Astrocyte (in vitro differentiated cells and primary cell): ENCODE measurements at regions not wholly inside any gene's neighbourhood (a gene's known extent, or its start where the extent isn't known, plus 50 kb on each side); places are given as distances from the start of the nearest gene placed in this dataset.

ENCODE experiments used
- DNase-seq: peaks from one replicate; pipeline ENCODE4 v3.0.0-alpha.2; 2010; ENCODE audit warnings: low read depth
- FAIRE-seq: peaks from 2 replicates; lab custom pipeline; 2011; peaks lifted over from hg19 to GRCh38; lab: Jason Lieb, UNC
- H2AFZ ChIP-seq: 2 replicates; pipeline ENCODE4 v1.6.0; 2012; ENCODE audit warnings: low read depth, low read length, inconsistent platforms
- H3K27ac ChIP-seq: 2 replicates; pipeline ENCODE4 v1.5.1; 2011; ENCODE audit warnings: low read depth, low read length, inconsistent platforms
- H3K27me3 ChIP-seq: 2 replicates; pipeline ENCODE4 v1.6.0; 2011; ENCODE audit warnings: low read length, inconsistent platforms; ENCODE audit not compliant: insufficient read depth
- H3K36me3 ChIP-seq: 2 replicates; pipeline ENCODE4 v1.5.1; 2011; ENCODE audit warnings: low read length, inconsistent platforms; ENCODE audit not compliant: insufficient read depth
- H3K4me1 ChIP-seq: 2 replicates; pipeline ENCODE4 v1.5.1; 2011; ENCODE audit warnings: low read length, inconsistent platforms; ENCODE audit not compliant: insufficient read depth
- H3K4me2 ChIP-seq: 2 replicates; pipeline ENCODE4 v1.6.0; 2012; ENCODE audit warnings: low read length, inconsistent platforms
- H3K4me3 ChIP-seq: 2 replicates; pipeline ENCODE4 v1.5.1; 2011; ENCODE audit warnings: low read depth, mild to moderate bottlenecking, low read length, inconsistent platforms; ENCODE audit not compliant: insufficient read depth
- H3K79me2 ChIP-seq: 2 replicates; pipeline ENCODE4 v1.6.0; 2012; ENCODE audit warnings: mild to moderate bottlenecking, low read length, inconsistent platforms; ENCODE audit not compliant: insufficient read depth
- H3K9ac ChIP-seq: 2 replicates; pipeline ENCODE4 v1.6.0; 2012; ENCODE audit warnings: mild to moderate bottlenecking, low read length, inconsistent platforms
- H3K9me3 ChIP-seq: 2 replicates; pipeline ENCODE4 v1.5.1; 2012; ENCODE audit warnings: low read depth, mild to moderate bottlenecking, low read length, inconsistent platforms; ENCODE audit not compliant: insufficient read depth
- H4K20me1 ChIP-seq: 2 replicates; pipeline ENCODE4 v1.6.0; 2012; ENCODE audit warnings: low read length, inconsistent platforms; ENCODE audit not compliant: insufficient read depth
- H3K27ac Mint-ChIP-seq: one replicate; pipeline ENCODE4 v1.8.0; 2021; ENCODE audit warnings: mild to moderate bottlenecking, mixed read lengths; ENCODE audit not compliant: unreplicated experiment
- H3K27me3 Mint-ChIP-seq: one replicate; pipeline ENCODE4 v1.8.0; 2021; ENCODE audit warnings: low read depth, mixed read lengths; ENCODE audit not compliant: unreplicated experiment
- H3K36me3 Mint-ChIP-seq: one replicate; pipeline ENCODE4 v1.8.0; 2021; ENCODE audit warnings: low read depth, mixed read lengths; ENCODE audit not compliant: unreplicated experiment
- H3K4me1 Mint-ChIP-seq: one replicate; pipeline ENCODE4 v1.8.0; 2021; ENCODE audit warnings: low read depth, mixed read lengths; ENCODE audit not compliant: unreplicated experiment
- H3K4me3 Mint-ChIP-seq: one replicate; pipeline ENCODE4 v1.8.0; 2021; ENCODE audit warnings: mild to moderate bottlenecking, moderate library complexity, mixed read lengths; ENCODE audit not compliant: unreplicated experiment
- H3K9me3 Mint-ChIP-seq: one replicate; pipeline ENCODE4 v1.8.0; 2021; ENCODE audit warnings: mild to moderate bottlenecking, mixed read lengths; ENCODE audit not compliant: unreplicated experiment
- CTCF ChIP-seq: IDR thresholded peaks from 2 replicates; pipeline ENCODE4 v1.5.1; 2011; ENCODE audit warnings: low read depth, mild to moderate bottlenecking, inconsistent platforms, low read length, moderate library complexity; ENCODE audit not compliant: insufficient read depth
- EZH2 ChIP-seq: IDR thresholded peaks from 2 replicates; pipeline ENCODE4 v1.6.1; 2012; ENCODE audit warnings: mild to moderate bottlenecking, low read length, inconsistent platforms; ENCODE audit not compliant: insufficient read depth

- Histone ChIP-seq H3K27me3 (no peaks in the 10 kb centered on the region), H2AFZ (no peak overlapping the region), H3K9ac (no peak overlapping the region), H3K27ac (no peak overlapping the region), H3K4me3 (no peak overlapping the region), H4K20me1 (no peaks in the 10 kb centered on the region), H3K79me2 (no peaks in the 10 kb centered on the region), H3K4me2 (no peak overlapping the region), H3K9me3 (peaks cover 5% of the 10 kb centered on the region), H3K36me3 (no peaks in the 10 kb centered on the region), H3K4me1 (no peaks in the 10 kb centered on the region)
- no peak overlapping the region for H3K4me3 Mint-ChIP-seq
- TF ChIP-seq EZH2 (no peak), CTCF (no peak)
- no peak overlapping the region for H3K27ac Mint-ChIP-seq
- no peak for FAIRE-seq
- H3K27me3 Mint-ChIP-seq: peaks cover 10% of the 10 kb centered on the region
- H3K4me1 Mint-ChIP-seq: peaks cover 10% of the 10 kb centered on the region
- peaks cover 2% of the 10 kb centered on the region for H3K9me3 Mint-ChIP-seq
- no peak for DNase-seq
- no peaks in the 10 kb centered on the region for H3K36me3 Mint-ChIP-seq
Measured at GRCh38 chr10:128879441-128880140, 587.5 kb upstream of the MGMT start.

- Histone ChIP-seq H3K27me3 (no peaks in the 10 kb centered on the region), H3K27ac (no peak overlapping the region), H3K36me3 (no peaks in the 10 kb centered on the region), H3K4me1 (no peaks in the 10 kb centered on the region), H4K20me1 (no peaks in the 10 kb centered on the region), H3K9me3 (peaks cover 10% of the 10 kb centered on the region), H3K9ac (no peak overlapping the region), H3K79me2 (no peaks in the 10 kb centered on the region), H3K4me3 (no peak overlapping the region), H2AFZ (no peak overlapping the region), H3K4me2 (no peak overlapping the region)
- FAIRE-seq (no peak), DNase-seq (no peak)
- Mint-ChIP-seq H3K4me1 (peaks cover 10% of the 10 kb centered on the region), H3K4me3 (no peak overlapping the region), H3K36me3 (no peaks in the 10 kb centered on the region), H3K27me3 (peaks cover 10% of the 10 kb centered on the region), H3K9me3 (peaks cover 2% of the 10 kb centered on the region), H3K27ac (no peak overlapping the region)
- TF ChIP-seq EZH2: no peak
- no peak for TF ChIP-seq CTCF
Measured at GRCh38 chr10:128880159-128880725, 586.8 kb upstream of the MGMT start.

GRCh38 chr10:128881086-128881485 is 586.0 kb upstream of the MGMT start:
- no peak overlapping the region for H3K9ac ChIP-seq
- peaks cover 2% of the 10 kb centered on the region for H3K9me3 Mint-ChIP-seq
- no peaks in the 10 kb centered on the region for H3K36me3 Mint-ChIP-seq
- no peaks in the 10 kb centered on the region for H3K79me2 ChIP-seq
- peaks cover 18% of the 10 kb centered on the region for H3K9me3 ChIP-seq
- DNase-seq: no peak
- no peak overlapping the region for H2AFZ ChIP-seq
- H3K4me1 Mint-ChIP-seq: peaks cover 3% of the 10 kb centered on the region
- no peaks in the 10 kb centered on the region for H4K20me1 ChIP-seq
- no peak overlapping the region for H3K27ac Mint-ChIP-seq
- H3K4me3 ChIP-seq: no peak overlapping the region
- TF ChIP-seq EZH2: no peak
- no peak for TF ChIP-seq CTCF
- no peak for FAIRE-seq
- no peaks in the 10 kb centered on the region for H3K27me3 ChIP-seq
- H3K36me3 ChIP-seq: no peaks in the 10 kb centered on the region
- H3K4me1 ChIP-seq: no peaks in the 10 kb centered on the region
- H3K27me3 Mint-ChIP-seq: peaks cover 10% of the 10 kb centered on the region
- no peak overlapping the region for H3K4me2 ChIP-seq
- H3K27ac ChIP-seq: no peak overlapping the region
- no peak overlapping the region for H3K4me3 Mint-ChIP-seq
